NCI-H345 (cell line): ENCODE measurements at regions not wholly inside any gene's neighbourhood (a gene's known extent, or its start where the extent isn't known, plus 50 kb on each side); places are given as distances from the start of the nearest gene placed in this dataset.
"Not testable (repeated sequence)": the region's sequence is repeated elsewhere in the genome, so short reads cannot be mapped to it uniquely, and the experiment has no call there.

Experiments
- DNase-seq: peaks from one replicate; lab custom pipeline; 2025; lab: John Stamatoyannopoulos, UW

- DNase-seq, result no peak
Measured at GRCh38 chr12:88945051-88945732, 364.9 kb upstream of the KITLG start.

GRCh38 chr12:88944397-88944796 lies 364.1 kb upstream of the KITLG start:
- DNase-seq, result peak; percentile 31

- no peak for DNase-seq
Measured at GRCh38 chr12:88940854-88941253, 360.6 kb upstream of the KITLG start.

- no peak for DNase-seq
Measured at GRCh38 chr12:88935856-88936255, 355.6 kb upstream of the KITLG start.

GRCh38 chr12:88934163-88934747 lies 354.0 kb upstream of the KITLG start:
- no peak for DNase-seq

GRCh38 chr12:88932457-88932856 lies 352.2 kb upstream of the KITLG start:
- DNase-seq, result no peak

GRCh38 chr12:88931598-88931997 lies 351.3 kb upstream of the KITLG start:
- DNase-seq, result no peak

- no peak for DNase-seq
Measured at GRCh38 chr12:88925454-88925853, 345.2 kb upstream of the KITLG start.

- DNase-seq, result no peak
Measured at GRCh38 chr12:88924162-88924561, 343.9 kb upstream of the KITLG start.

- DNase-seq, result no peak
Measured at GRCh38 chr12:88923631-88924030, 343.4 kb upstream of the KITLG start.

- no peak for DNase-seq
Measured at GRCh38 chr12:88922816-88923215, 342.5 kb upstream of the KITLG start.

GRCh38 chr12:88921890-88922532 lies 341.7 kb upstream of the KITLG start:
- DNase-seq, result no peak

- DNase-seq, result no peak
Measured at GRCh38 chr12:88921434-88921833, 341.2 kb upstream of the KITLG start.

- DNase-seq, result no peak
Measured at GRCh38 chr12:88918161-88918560, 337.9 kb upstream of the KITLG start.

- DNase-seq, result no peak
Measured at GRCh38 chr12:88914967-88915366, 334.7 kb upstream of the KITLG start.

- DNase-seq, result no peak
Measured at GRCh38 chr12:88909510-88909909, 329.2 kb upstream of the KITLG start.

- DNase-seq, result no peak
Measured at GRCh38 chr12:88908345-88908744, 328.1 kb upstream of the KITLG start.

- no peak for DNase-seq
Measured at GRCh38 chr12:88904705-88905104, 324.4 kb upstream of the KITLG start.

GRCh38 chr12:88903333-88903732 lies 323.1 kb upstream of the KITLG start:
- DNase-seq, result no peak

GRCh38 chr12:88897723-88898122 lies 317.5 kb upstream of the KITLG start:
- no peak for DNase-seq

GRCh38 chr12:88896958-88897357 lies 316.7 kb upstream of the KITLG start:
- no peak for DNase-seq

GRCh38 chr12:88895634-88896033 lies 315.4 kb upstream of the KITLG start:
- no peak for DNase-seq

GRCh38 chr12:88893801-88894200 lies 313.5 kb upstream of the KITLG start:
- DNase-seq, result no peak

GRCh38 chr12:88891434-88891833 lies 311.2 kb upstream of the KITLG start:
- DNase-seq, result not testable (repeated sequence)
